ENCODE measurements at regions not wholly inside any gene's neighbourhood (a gene's known extent, or its start where the extent isn't known, plus 50 kb on each side); places are given as distances from the start of the nearest gene placed in this dataset.

GRCh38 chr16:47884116-47884725 lies 271.6 kb downstream of the ABCC12 start:
- TF ChIP-seq CTCF (IDR thresholded peaks at IDR 0.05; ENCODE audit: low read depth, low read length, missing control alignments) = no peak
- no peak for DNase-seq (ENCODE audit: extremely low read depth, low read depth)
- H3K4me3 ChIP-seq (replicated peaks; ENCODE audit: low read depth, low read length) = no peak overlapping the region

GRCh38 chr16:47881574-47881973 lies 274.2 kb downstream of the ABCC12 start:
- H3K4me3 ChIP-seq (replicated peaks; ENCODE audit: low read depth, low read length) = no peak overlapping the region
- no peak for TF ChIP-seq CTCF (IDR thresholded peaks at IDR 0.05; ENCODE audit: low read depth, low read length, missing control alignments)
- no peak for DNase-seq (ENCODE audit: extremely low read depth, low read depth)

GRCh38 chr16:47880653-47881052 lies 275.1 kb downstream of the ABCC12 start:
- H3K4me3 ChIP-seq (replicated peaks; ENCODE audit: low read depth, low read length) = no peak overlapping the region
- no peak for TF ChIP-seq CTCF (IDR thresholded peaks at IDR 0.05; ENCODE audit: low read depth, low read length, missing control alignments)
- no peak for DNase-seq (ENCODE audit: extremely low read depth, low read depth)

- no peak for DNase-seq (ENCODE audit: extremely low read depth, low read depth)
- no peak for TF ChIP-seq CTCF (IDR thresholded peaks at IDR 0.05; ENCODE audit: low read depth, low read length, missing control alignments)
- no peak overlapping the region for H3K4me3 ChIP-seq (replicated peaks; ENCODE audit: low read depth, low read length)
Measured at GRCh38 chr16:47877166-47877565, 278.6 kb downstream of the ABCC12 start.

- no peak for TF ChIP-seq CTCF (IDR thresholded peaks at IDR 0.05; ENCODE audit: low read depth, low read length, missing control alignments)
- no peak for DNase-seq (ENCODE audit: extremely low read depth, low read depth)
- no peak overlapping the region for H3K4me3 ChIP-seq (replicated peaks; ENCODE audit: low read depth, low read length)
Measured at GRCh38 chr16:47876511-47876910, 279.3 kb downstream of the ABCC12 start.

GRCh38 chr16:47873434-47873833 lies 282.4 kb downstream of the ABCC12 start:
- DNase-seq (ENCODE audit: extremely low read depth, low read depth) = no peak
- peak; percentile 50 for TF ChIP-seq CTCF (IDR thresholded peaks at IDR 0.05; ENCODE audit: low read depth, low read length, missing control alignments)
- H3K4me3 ChIP-seq (replicated peaks; ENCODE audit: low read depth, low read length) = no peak overlapping the region

- no peak for DNase-seq (ENCODE audit: extremely low read depth, low read depth)
- no peak overlapping the region for H3K4me3 ChIP-seq (replicated peaks; ENCODE audit: low read depth, low read length)
- TF ChIP-seq CTCF (IDR thresholded peaks at IDR 0.05; ENCODE audit: low read depth, low read length, missing control alignments) = no peak
Measured at GRCh38 chr16:47872225-47872624, 283.6 kb downstream of the ABCC12 start.

Data from HFF-Myc (cell line).